ENCODE measurements at regions not wholly inside any gene's neighbourhood (a gene's known extent, or its start where the extent isn't known, plus 50 kb on each side); places are given as distances from the start of the nearest gene placed in this dataset.
A peak's percentile ranks its signal among the peaks of the same experiment; 100 is the strongest.

DNA sequence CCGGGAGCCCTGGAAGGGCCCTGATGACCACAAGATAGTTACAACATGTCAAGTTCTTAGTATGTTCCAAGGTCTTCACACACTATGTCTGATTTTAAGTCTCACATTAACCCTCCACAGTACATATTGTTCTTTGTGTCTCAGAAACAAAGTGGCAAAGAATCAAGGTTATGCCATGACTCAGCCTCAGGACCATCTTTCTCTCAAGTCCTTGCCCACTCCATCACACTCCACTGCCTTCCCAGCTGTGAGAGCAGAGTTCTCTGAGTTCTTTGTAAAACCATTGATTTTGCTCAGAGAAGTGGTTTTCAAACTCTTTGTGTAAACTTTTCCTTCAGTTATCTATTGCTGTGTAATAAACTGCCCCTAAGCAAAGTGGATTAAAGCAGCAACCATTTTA is 67.9 kb upstream of the C3orf80 start:
- ATAC-seq = no peak
- POLR2A ChIA-PET = no interaction called here
- Histone ChIP-seq H3K4me3 (no peak overlapping the region), H3K9me3 (no peaks in the 10 kb centered on the region), H3K4me1 (no peaks in the 10 kb centered on the region), H3K4me2 (no peak overlapping the region), H3K27ac (peak overlapping the region in 1 of 2 experiments; percentile 43; a peak in 3 of 6 replicates)
- no peak for FAIRE-seq
- CTCF ChIA-PET = no interaction called here
- no peak for TF ChIP-seq FOSB (CRISPR knock-in tag; IDR thresholded peaks at IDR 0.05)
- TF ChIP-seq MAFK (IDR thresholded peaks at IDR 0.05; ENCODE audit: partially characterized antibody) = no peak
- no peak for TF ChIP-seq PHF8 (IDR thresholded peaks at IDR 0.05; ENCODE audit: borderline replicate concordance, low read depth)
- TF ChIP-seq HDAC2 (IDR thresholded peaks at IDR 0.05) = no peak
- no peak for DNase-seq (ENCODE audit: low read depth in 1 of 2, low spot score in 1 of 2)
- WGBS (ENCODE audit: missing lambda C conversion rate) = 83% methylated on average over 1 of the region's 1 CpG

DNA sequence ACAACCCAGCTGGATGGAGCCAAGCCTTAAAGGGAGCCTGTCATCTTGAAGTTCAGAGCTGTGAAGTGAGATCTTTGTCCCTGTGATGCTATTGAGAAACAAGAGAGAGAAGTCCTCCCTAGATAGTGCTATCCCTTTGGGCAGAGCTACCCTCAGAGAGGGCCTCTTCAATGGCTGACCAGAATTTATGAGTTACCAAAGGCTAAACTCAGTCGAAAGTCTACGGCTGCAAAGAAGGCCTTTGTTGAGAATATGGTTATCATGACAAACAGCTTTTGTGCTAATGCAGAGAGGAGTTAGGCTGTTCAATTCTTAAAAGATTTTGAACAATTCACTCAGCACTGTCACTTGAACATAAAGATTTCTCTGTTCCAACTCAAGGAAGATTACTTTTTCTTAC is 65.9 kb upstream of the C3orf80 start:
- ChIA-PET POLR2A (no interaction called here), CTCF (interaction anchor here (0.8 to 2.0 kb wide), 4 partner anchors 10 to 184 kb away, joined by 3 to 7 read pairs (median 4); partner anchors contain the start of gene C3orf80)
- FAIRE-seq (no peak), DNase-seq (ENCODE audit: low read depth in 1 of 2, low spot score in 1 of 2) (no peak), ATAC-seq (no peak)
- TF ChIP-seq, protein P1, sequence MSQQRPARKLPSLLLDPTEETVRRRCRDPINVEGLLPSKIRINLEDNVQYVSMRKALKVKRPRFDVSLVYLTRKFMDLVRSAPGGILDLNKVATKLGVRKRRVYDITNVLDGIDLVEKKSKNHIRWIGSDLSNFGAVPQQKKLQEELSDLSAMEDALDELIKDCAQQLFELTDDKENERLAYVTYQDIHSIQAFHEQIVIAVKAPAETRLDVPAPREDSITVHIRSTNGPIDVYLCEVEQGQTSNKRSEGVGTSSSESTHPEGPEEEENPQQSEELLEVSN (IDR thresholded peaks at IDR 0.05; ENCODE audit: borderline replicate concordance, low read depth) = no peak
- TF ChIP-seq EP300 (IDR thresholded peaks at IDR 0.05) = no peak
- TF ChIP-seq ZFP36 (IDR thresholded peaks at IDR 0.05; ENCODE audit: borderline replicate concordance, partially characterized antibody) = no peak
- Histone ChIP-seq H3K9me3 (no peaks in the 10 kb centered on the region), H3K27ac (peak overlapping the region in 1 of 2 experiments; percentile 8; a peak in 1 of 6 replicates), H3K4me1 (peaks cover 2% of the 10 kb centered on the region; the same call in 1 of the 3 replicates), H3K4me2 (no peak overlapping the region), H3K4me3 (no peak overlapping the region)
- 92% methylated on average over 2 of the region's 2 CpGs for WGBS (ENCODE audit: missing lambda C conversion rate)

DNA sequence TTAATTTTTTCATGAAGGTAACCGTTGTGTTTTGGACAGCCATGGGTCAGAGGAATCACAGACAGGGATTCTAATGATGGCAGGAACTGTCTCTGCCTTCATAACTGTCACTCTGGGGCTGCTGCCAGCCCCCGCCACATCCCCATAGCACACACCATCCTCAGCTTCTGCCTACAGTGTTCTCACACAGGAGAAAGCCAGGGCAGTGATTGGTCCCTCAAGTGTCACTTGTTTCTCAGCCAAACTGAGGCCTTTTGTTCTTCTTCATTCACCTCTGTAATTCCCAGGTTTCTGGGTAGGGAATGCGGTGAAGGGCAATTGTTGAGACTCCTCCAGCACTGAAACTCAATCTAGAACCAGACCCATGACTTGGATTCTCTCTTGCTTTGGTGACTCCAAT is 65.4 kb upstream of the C3orf80 start:
- POLR2A ChIA-PET = no interaction called here
- no peaks in the 10 kb centered on the region for H3K9me3 ChIP-seq
- CTCF ChIA-PET = interaction anchor here (0.8 to 2.0 kb wide), 5 partner anchors 11 to 183 kb away, joined by 3 to 7 read pairs (median 4); partner anchors contain the start of gene C3orf80
- peak overlapping the region in 1 of 2 experiments; percentile 25; a peak in 2 of 6 replicates for H3K27ac ChIP-seq
- no peak for ATAC-seq
- no peak for DNase-seq (ENCODE audit: low read depth in 1 of 2, low spot score in 1 of 2)
- no peak overlapping the region for H3K4me2 ChIP-seq
- H3K4me3 ChIP-seq = no peak overlapping the region
- FAIRE-seq = no peak
- H3K4me1 ChIP-seq = peaks cover 2% of the 10 kb centered on the region; the same call in 1 of the 3 replicates
- TF ChIP-seq EHMT2 (IDR thresholded peaks at IDR 0.05; ENCODE audit: low read depth) (no peak), POLR2A (IDR thresholded peaks at IDR 0.05; ENCODE audit: low read length) (no peak), MAFK (IDR thresholded peaks at IDR 0.05; ENCODE audit: partially characterized antibody) (no peak), RARB (CRISPR knock-in tag; IDR thresholded peaks at IDR 0.05) (no peak), KDM5A (IDR thresholded peaks at IDR 0.05) (no peak)
- TF ChIP-seq, protein P2, sequence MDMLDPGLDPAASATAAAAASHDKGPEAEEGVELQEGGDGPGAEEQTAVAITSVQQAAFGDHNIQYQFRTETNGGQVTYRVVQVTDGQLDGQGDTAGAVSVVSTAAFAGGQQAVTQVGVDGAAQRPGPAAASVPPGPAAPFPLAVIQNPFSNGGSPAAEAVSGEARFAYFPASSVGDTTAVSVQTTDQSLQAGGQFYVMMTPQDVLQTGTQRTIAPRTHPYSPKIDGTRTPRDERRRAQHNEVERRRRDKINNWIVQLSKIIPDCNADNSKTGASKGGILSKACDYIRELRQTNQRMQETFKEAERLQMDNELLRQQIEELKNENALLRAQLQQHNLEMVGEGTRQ (IDR thresholded peaks at IDR 0.05) = no peak
- 73% methylated on average over 3 of the region's 3 CpGs for WGBS (ENCODE audit: missing lambda C conversion rate)

DNA sequence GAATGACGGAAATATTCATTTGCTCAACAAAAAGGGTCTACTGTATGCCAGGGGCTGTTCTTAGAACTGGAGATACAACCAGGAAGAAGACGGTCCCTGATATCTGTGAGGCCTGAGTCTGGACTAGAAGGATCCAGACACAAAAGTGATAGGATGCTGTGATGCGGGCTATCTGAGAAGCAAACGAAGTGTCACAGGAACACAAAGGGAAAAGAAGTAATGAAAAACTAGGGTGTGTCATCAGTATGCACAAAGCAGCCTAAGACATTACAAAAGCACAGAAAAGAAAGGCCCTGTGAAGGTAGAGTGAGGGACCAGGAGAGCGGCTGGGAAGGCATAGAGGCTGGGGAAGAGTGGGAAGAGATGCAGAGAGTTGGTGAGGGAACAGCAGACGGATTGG is 63.3 kb upstream of the C3orf80 start:
- FAIRE-seq = no peak
- Histone ChIP-seq H3K4me3 (no peak overlapping the region), H3K27ac (peak overlapping the region; percentile 16 to 53; a peak in 3 of 6 replicates), H3K4me2 (no peak overlapping the region), H3K9me3 (no peaks in the 10 kb centered on the region), H3K4me1 (peaks cover 2% of the 10 kb centered on the region; the same call in 1 of the 3 replicates)
- no peak for DNase-seq (ENCODE audit: low read depth in 1 of 2, low spot score in 1 of 2)
- 67% methylated on average over 6 of the region's 6 CpGs for WGBS (ENCODE audit: missing lambda C conversion rate)
- no peak; a peak in 2 of 6 replicates for ATAC-seq
- ChIA-PET CTCF (interaction anchor here (1.4 to 3.9 kb wide), 11 partner anchors 12 to 252 kb away, joined by 4 to 26 read pairs (median 9); partner anchors contain the start of gene C3orf80), POLR2A (no interaction called here)
- TF ChIP-seq, protein P3, sequence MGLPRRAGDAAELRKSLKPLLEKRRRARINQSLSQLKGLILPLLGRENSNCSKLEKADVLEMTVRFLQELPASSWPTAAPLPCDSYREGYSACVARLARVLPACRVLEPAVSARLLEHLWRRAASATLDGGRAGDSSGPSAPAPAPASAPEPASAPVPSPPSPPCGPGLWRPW (IDR thresholded peaks at IDR 0.05) = no peak
- TF ChIP-seq KDM1A (IDR thresholded peaks at IDR 0.05; ENCODE audit: low read depth) (no peak), HDAC2 (IDR thresholded peaks at IDR 0.05) (no peak), CEBPB (IDR thresholded peaks at IDR 0.05) (no peak), EHMT2 (IDR thresholded peaks at IDR 0.05; ENCODE audit: low read depth) (no peak), ZFP36 (IDR thresholded peaks at IDR 0.05; ENCODE audit: borderline replicate concordance, partially characterized antibody) (no peak), ZNF302 (CRISPR knock-in tag; IDR thresholded peaks at IDR 0.05) (no peak), GATA3 (IDR thresholded peaks at IDR 0.05; ENCODE audit: borderline replicate concordance) (no peak), RCOR1 (IDR thresholded peaks at IDR 0.05; ENCODE audit: low read depth, low read length) (no peak), FOXS1 (CRISPR knock-in tag; IDR thresholded peaks at IDR 0.05) (no peak), SREBF2 (IDR thresholded peaks at IDR 0.05) (no peak), MYC (IDR thresholded peaks at IDR 0.05; ENCODE audit: borderline replicate concordance, low read length) (no peak)
- TF ChIP-seq, protein P4, sequence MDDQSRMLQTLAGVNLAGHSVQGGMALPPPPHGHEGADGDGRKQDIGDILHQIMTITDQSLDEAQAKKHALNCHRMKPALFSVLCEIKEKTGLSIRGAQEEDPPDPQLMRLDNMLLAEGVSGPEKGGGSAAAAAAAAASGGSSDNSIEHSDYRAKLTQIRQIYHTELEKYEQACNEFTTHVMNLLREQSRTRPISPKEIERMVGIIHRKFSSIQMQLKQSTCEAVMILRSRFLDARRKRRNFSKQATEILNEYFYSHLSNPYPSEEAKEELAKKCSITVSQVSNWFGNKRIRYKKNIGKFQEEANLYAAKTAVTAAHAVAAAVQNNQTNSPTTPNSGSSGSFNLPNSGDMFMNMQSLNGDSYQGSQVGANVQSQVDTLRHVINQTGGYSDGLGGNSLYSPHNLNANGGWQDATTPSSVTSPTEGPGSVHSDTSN (IDR thresholded peaks at IDR 0.05) = no peak
- TF ChIP-seq, protein P5, sequence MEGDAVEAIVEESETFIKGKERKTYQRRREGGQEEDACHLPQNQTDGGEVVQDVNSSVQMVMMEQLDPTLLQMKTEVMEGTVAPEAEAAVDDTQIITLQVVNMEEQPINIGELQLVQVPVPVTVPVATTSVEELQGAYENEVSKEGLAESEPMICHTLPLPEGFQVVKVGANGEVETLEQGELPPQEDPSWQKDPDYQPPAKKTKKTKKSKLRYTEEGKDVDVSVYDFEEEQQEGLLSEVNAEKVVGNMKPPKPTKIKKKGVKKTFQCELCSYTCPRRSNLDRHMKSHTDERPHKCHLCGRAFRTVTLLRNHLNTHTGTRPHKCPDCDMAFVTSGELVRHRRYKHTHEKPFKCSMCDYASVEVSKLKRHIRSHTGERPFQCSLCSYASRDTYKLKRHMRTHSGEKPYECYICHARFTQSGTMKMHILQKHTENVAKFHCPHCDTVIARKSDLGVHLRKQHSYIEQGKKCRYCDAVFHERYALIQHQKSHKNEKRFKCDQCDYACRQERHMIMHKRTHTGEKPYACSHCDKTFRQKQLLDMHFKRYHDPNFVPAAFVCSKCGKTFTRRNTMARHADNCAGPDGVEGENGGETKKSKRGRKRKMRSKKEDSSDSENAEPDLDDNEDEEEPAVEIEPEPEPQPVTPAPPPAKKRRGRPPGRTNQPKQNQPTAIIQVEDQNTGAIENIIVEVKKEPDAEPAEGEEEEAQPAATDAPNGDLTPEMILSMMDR (IDR thresholded peaks at IDR 0.05) = no peak
- TF ChIP-seq, protein P6, sequence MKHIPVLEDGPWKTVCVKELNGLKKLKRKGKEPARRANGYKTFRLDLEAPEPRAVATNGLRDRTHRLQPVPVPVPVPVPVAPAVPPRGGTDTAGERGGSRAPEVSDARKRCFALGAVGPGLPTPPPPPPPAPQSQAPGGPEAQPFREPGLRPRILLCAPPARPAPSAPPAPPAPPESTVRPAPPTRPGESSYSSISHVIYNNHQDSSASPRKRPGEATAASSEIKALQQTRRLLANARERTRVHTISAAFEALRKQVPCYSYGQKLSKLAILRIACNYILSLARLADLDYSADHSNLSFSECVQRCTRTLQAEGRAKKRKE (CRISPR knock-in tag; IDR thresholded peaks at IDR 0.05; ENCODE audit: low read depth) = no peak
